Activated CD4-positive, alpha-beta T cell treated with anti-CD3 and anti-CD28 coated beads for 1 hour (primary cell): ENCODE measurements at regions not wholly inside any gene's neighbourhood (a gene's known extent, or its start where the extent isn't known, plus 50 kb on each side); places are given as distances from the start of the nearest gene placed in this dataset.
"Not testable (repeated sequence)": the region's sequence is repeated elsewhere in the genome, so short reads cannot be mapped to it uniquely, and the experiment has no call there.

Experiments used
- DNase-seq: peaks from one replicate; pipeline ENCODE4 v3.0.0-alpha.2; 2020

GRCh38 chr13:80551650-80552497 lies 210.9 kb upstream of the SPRY2 start:
- DNase-seq, result no peak

GRCh38 chr13:80550971-80551441 lies 210.1 kb upstream of the SPRY2 start:
- no peak for DNase-seq

GRCh38 chr13:80548915-80549314 lies 208.0 kb upstream of the SPRY2 start:
- DNase-seq, result no peak

- DNase-seq, result no peak
These were observed 207.2 kb upstream of the SPRY2 start for GRCh38 chr13:80547885-80548825.

GRCh38 chr13:80547341-80547740 lies 206.4 kb upstream of the SPRY2 start:
- DNase-seq, result no peak

- no peak for DNase-seq
These were observed 192.2 kb upstream of the SPRY2 start for GRCh38 chr13:80533175-80533574.

GRCh38 chr13:80530902-80531301 lies 190.0 kb upstream of the SPRY2 start:
- no peak for DNase-seq

GRCh38 chr13:80530191-80530590 lies 189.3 kb upstream of the SPRY2 start:
- no peak for DNase-seq

GRCh38 chr13:80529734-80530133 lies 188.8 kb upstream of the SPRY2 start:
- no peak for DNase-seq

GRCh38 chr13:80528733-80529132 lies 187.8 kb upstream of the SPRY2 start:
- DNase-seq, result no peak

GRCh38 chr13:80527400-80527799 lies 186.5 kb upstream of the SPRY2 start:
- DNase-seq, result no peak

- no peak for DNase-seq
These were observed 183.7 kb upstream of the SPRY2 start for GRCh38 chr13:80524447-80525215.

GRCh38 chr13:80523134-80523533 lies 182.2 kb upstream of the SPRY2 start:
- DNase-seq, result no peak

GRCh38 chr13:80522463-80522862 lies 181.5 kb upstream of the SPRY2 start:
- not testable (repeated sequence) for DNase-seq

- no peak for DNase-seq
These were observed 176.0 kb upstream of the SPRY2 start for GRCh38 chr13:80516818-80517348.

GRCh38 chr13:80515296-80515695 lies 174.4 kb upstream of the SPRY2 start:
- DNase-seq, result no peak

GRCh38 chr13:80513196-80513595 lies 172.3 kb upstream of the SPRY2 start:
- DNase-seq, result no peak

- DNase-seq, result no peak
These were observed 169.8 kb upstream of the SPRY2 start for GRCh38 chr13:80510686-80511085.

- no peak for DNase-seq
These were observed 168.3 kb upstream of the SPRY2 start for GRCh38 chr13:80509264-80509663.

- DNase-seq, result no peak
These were observed 167.1 kb upstream of the SPRY2 start for GRCh38 chr13:80508031-80508430.

GRCh38 chr13:80504453-80504852 lies 163.5 kb upstream of the SPRY2 start:
- DNase-seq, result no peak

- DNase-seq, result no peak
These were observed 161.4 kb upstream of the SPRY2 start for GRCh38 chr13:80502359-80502758.

GRCh38 chr13:80501556-80501955 lies 160.6 kb upstream of the SPRY2 start:
- no peak for DNase-seq
